ENCODE measurements at regions not wholly inside any gene's neighbourhood (a gene's known extent, or its start where the extent isn't known, plus 50 kb on each side); places are given as distances from the start of the nearest gene placed in this dataset.

GRCh38 chr9:107547772-107548297, 58.3 kb upstream of the KLF4 start:
- no peaks in the 10 kb centered on the region for H3K9me3 Mint-ChIP-seq (ENCODE audit: low read depth, unreplicated experiment)
- CTCF ChIA-PET = no interaction called here
- peak overlapping the region; percentile 13 for H3K4me3 Mint-ChIP-seq (ENCODE audit: low read depth, unreplicated experiment)
- no peak for TF ChIP-seq CTCF (IDR thresholded peaks at IDR 0.05; ENCODE audit: unreplicated experiment)
- no peaks in the 10 kb centered on the region for H3K27me3 Mint-ChIP-seq (ENCODE audit: unreplicated experiment)
- peak overlapping the region; percentile 97 for H3K27ac Mint-ChIP-seq (ENCODE audit: unreplicated experiment)
- intact Hi-C loops (cut with micrococcal nuclease; ENCODE audit: unreplicated experiment) = loop anchor here (2.0 to 5.0 kb wide), 3 partner anchors 61 to 204 kb away; partner anchors contain the start of gene KLF4
- no peak for DNase-seq
- H3K36me3 Mint-ChIP-seq (ENCODE audit: insufficient read depth, unreplicated experiment) = peaks cover 24% of the 10 kb centered on the region
- no TSS peak for BruUV-seq (replicated peaks)
- peaks cover 38% of the 10 kb centered on the region for H3K4me1 Mint-ChIP-seq (ENCODE audit: low read depth, unreplicated experiment)

GRCh38 chr9:107547303-107547702, 57.7 kb upstream of the KLF4 start:
- TF ChIP-seq CTCF (IDR thresholded peaks at IDR 0.05; ENCODE audit: unreplicated experiment) = no peak
- Mint-ChIP-seq H3K9me3 (ENCODE audit: low read depth, unreplicated experiment) (no peaks in the 10 kb centered on the region), H3K36me3 (ENCODE audit: insufficient read depth, unreplicated experiment) (peaks cover 24% of the 10 kb centered on the region), H3K27me3 (ENCODE audit: unreplicated experiment) (no peaks in the 10 kb centered on the region), H3K4me3 (ENCODE audit: low read depth, unreplicated experiment) (peak overlapping the region; percentile 13), H3K27ac (ENCODE audit: unreplicated experiment) (peak overlapping the region; percentile 97), H3K4me1 (ENCODE audit: low read depth, unreplicated experiment) (peaks cover 38% of the 10 kb centered on the region)
- CTCF ChIA-PET = no interaction called here
- intact Hi-C loops (cut with micrococcal nuclease; ENCODE audit: unreplicated experiment) = loop anchor here (2.0 to 5.0 kb wide), 3 partner anchors 60 to 205 kb away; partner anchors contain the start of gene KLF4
- no peak for DNase-seq
- BruUV-seq (replicated peaks) = no TSS peak

- no peak for DNase-seq
- H3K27me3 Mint-ChIP-seq (ENCODE audit: unreplicated experiment) = no peaks in the 10 kb centered on the region
- no peak for TF ChIP-seq CTCF (IDR thresholded peaks at IDR 0.05; ENCODE audit: unreplicated experiment)
Measured at GRCh38 chr9:107546859-107547258, 57.3 kb upstream of the KLF4 start.

GRCh38 chr9:107545036-107545435, 55.5 kb upstream of the KLF4 start:
- no peak for TF ChIP-seq CTCF (IDR thresholded peaks at IDR 0.05; ENCODE audit: unreplicated experiment)
- no peak for DNase-seq
- no peak overlapping the region for H3K4me3 Mint-ChIP-seq (ENCODE audit: low read depth, unreplicated experiment)
- H3K36me3 Mint-ChIP-seq (ENCODE audit: insufficient read depth, unreplicated experiment) = peaks cover 24% of the 10 kb centered on the region
- H3K27ac Mint-ChIP-seq (ENCODE audit: unreplicated experiment) = no peak overlapping the region
- intact Hi-C loops (cut with micrococcal nuclease; ENCODE audit: unreplicated experiment) = loop anchor here (5.0 kb wide), 2 partner anchors 58 to 207 kb away; partner anchors contain the start of gene KLF4
- no peaks in the 10 kb centered on the region for H3K27me3 Mint-ChIP-seq (ENCODE audit: unreplicated experiment)
- BruUV-seq (replicated peaks) = no TSS peak
- CTCF ChIA-PET = interaction anchor here (0.6 kb wide), 1 partner anchor 14 kb away, joined by 3 read pairs; no protein-coding TSS in a partner anchor
- H3K4me1 Mint-ChIP-seq (ENCODE audit: low read depth, unreplicated experiment) = peaks cover 38% of the 10 kb centered on the region
- H3K9me3 Mint-ChIP-seq (ENCODE audit: low read depth, unreplicated experiment) = no peaks in the 10 kb centered on the region

More at GRCh38 chr9:107546859-107547258, 57.3 kb upstream of the KLF4 start:
- CTCF ChIA-PET = no interaction called here
- intact Hi-C loops (cut with micrococcal nuclease; ENCODE audit: unreplicated experiment) = loop anchor here (2.0 to 5.0 kb wide), 3 partner anchors 60 to 205 kb away; partner anchors contain the start of gene KLF4
- no peak overlapping the region for H3K4me3 Mint-ChIP-seq (ENCODE audit: low read depth, unreplicated experiment)
- BruUV-seq (replicated peaks) = no TSS peak
- peak overlapping the region; percentile 97 for H3K27ac Mint-ChIP-seq (ENCODE audit: unreplicated experiment)
- H3K4me1 Mint-ChIP-seq (ENCODE audit: low read depth, unreplicated experiment) = peaks cover 38% of the 10 kb centered on the region
- H3K36me3 Mint-ChIP-seq (ENCODE audit: insufficient read depth, unreplicated experiment) = peaks cover 24% of the 10 kb centered on the region
- no peaks in the 10 kb centered on the region for H3K9me3 Mint-ChIP-seq (ENCODE audit: low read depth, unreplicated experiment)
